ENCODE measurements at regions not wholly inside any gene's neighbourhood (a gene's known extent, or its start where the extent isn't known, plus 50 kb on each side); places are given as distances from the start of the nearest gene placed in this dataset.
"Not testable (repeated sequence)": the region's sequence is repeated elsewhere in the genome, so short reads cannot be mapped to it uniquely, and the experiment has no call there.

DNA sequence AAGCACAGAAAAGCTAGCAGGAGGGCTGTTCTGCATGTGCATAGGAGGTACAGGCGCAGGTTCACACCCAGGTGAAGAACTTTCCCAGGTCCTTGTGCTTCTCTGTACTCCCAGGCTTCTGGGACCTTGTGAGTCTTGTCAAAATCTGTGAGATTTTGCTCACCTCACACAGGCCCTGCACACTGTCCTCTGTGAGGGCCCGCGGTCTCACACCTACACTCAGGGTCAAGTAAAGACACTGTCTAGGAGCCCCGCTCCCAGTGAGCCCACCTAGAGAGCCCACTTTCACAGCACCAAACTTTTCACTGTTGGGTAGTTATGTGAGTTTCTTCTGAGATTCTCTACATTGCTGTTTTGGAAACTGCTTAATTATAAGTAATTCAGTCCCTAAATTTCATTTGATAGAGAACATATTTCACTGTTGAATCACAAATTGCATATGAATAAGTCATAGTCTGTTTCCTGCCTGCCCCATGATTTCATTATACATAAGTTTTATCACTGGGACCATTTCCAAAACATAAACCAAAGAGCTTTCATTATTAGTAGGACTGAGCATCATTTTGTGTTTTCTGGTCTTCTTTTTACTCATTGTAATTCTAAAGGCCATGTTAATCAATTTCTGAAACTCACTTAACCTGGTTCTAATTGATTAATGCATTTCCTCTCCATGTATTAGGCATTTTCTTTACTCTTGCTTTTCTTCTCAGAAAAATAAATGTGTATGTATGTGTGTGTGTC is 234.2 kb upstream of the SPOPL start:
- TF ChIP-seq, protein P1, sequence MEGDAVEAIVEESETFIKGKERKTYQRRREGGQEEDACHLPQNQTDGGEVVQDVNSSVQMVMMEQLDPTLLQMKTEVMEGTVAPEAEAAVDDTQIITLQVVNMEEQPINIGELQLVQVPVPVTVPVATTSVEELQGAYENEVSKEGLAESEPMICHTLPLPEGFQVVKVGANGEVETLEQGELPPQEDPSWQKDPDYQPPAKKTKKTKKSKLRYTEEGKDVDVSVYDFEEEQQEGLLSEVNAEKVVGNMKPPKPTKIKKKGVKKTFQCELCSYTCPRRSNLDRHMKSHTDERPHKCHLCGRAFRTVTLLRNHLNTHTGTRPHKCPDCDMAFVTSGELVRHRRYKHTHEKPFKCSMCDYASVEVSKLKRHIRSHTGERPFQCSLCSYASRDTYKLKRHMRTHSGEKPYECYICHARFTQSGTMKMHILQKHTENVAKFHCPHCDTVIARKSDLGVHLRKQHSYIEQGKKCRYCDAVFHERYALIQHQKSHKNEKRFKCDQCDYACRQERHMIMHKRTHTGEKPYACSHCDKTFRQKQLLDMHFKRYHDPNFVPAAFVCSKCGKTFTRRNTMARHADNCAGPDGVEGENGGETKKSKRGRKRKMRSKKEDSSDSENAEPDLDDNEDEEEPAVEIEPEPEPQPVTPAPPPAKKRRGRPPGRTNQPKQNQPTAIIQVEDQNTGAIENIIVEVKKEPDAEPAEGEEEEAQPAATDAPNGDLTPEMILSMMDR (conservative IDR thresholded peaks at IDR 0.05; ENCODE audit: low read depth, low read length): no peak
- DNase-seq (ENCODE audit: low read depth): peak; percentile 86
- no peak overlapping the region for H3K4me3 ChIP-seq (ENCODE audit: low read depth, low read length)

DNA sequence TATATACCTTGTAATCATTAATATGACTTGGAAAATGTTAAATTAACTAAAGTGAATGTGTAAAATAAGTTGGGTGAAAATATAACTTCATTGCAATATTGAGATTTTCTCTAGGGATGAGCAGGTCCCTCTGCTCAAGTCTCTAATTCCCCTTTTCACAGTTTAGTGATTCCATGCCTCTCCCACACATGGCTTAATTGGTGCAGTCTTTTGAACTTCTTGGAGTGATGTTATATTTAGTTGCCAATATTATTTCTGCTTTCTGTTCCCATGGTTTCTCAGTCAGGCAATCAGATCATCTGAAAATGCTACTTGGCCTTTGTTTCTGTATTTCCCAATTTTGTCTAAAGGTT is 233.7 kb upstream of the SPOPL start:
- H3K4me3 ChIP-seq (ENCODE audit: low read depth, low read length): no peak overlapping the region
- TF ChIP-seq, protein P1 (conservative IDR thresholded peaks at IDR 0.05; ENCODE audit: low read depth, low read length): no peak
- no peak for DNase-seq (ENCODE audit: low read depth)

DNA sequence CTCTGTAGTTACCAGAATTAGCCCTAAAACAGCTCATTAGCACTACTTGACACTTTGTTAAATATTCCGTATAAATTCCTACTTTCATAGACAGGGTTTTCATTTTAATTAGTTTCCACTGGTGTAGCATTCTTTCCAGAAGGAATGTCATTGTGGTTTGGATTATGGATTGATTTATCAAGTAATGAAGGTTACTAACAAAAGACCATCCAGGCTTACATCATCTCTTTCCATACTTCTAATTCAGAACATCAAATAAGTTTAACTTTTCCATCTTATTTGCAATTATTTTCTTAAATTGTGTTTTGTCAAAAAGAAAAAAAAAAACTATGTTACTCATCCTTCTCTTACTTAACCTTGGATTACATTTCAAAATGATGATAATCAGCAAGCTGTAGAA is 231.8 kb upstream of the SPOPL start:
- TF ChIP-seq, protein P1 (conservative IDR thresholded peaks at IDR 0.05; ENCODE audit: low read depth, low read length): no peak
- no peak for DNase-seq (ENCODE audit: low read depth)
- H3K4me3 ChIP-seq (ENCODE audit: low read depth, low read length): no peak overlapping the region

DNA sequence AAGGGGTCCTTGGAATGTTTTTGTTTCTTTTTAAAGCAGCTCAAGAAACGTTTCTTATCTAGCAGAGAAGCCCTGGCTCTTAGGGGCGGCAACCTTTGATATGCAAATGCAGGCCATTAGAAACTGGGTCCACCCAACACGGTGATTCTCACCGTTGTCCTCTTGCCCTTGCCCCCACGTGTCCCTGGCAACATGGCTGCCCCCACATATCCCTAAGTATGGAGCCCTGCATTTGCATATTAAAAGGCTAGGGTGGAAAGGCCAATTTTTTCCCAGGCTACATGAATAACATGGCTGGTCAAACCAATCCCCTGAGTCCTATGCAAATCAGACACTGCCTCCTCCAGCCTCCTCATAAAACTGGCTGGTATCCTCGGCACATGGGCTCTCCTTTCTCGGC is 230.1 kb upstream of the SPOPL start:
- no peak for DNase-seq (ENCODE audit: low read depth)
- H3K4me3 ChIP-seq (ENCODE audit: low read depth, low read length): no peak overlapping the region
- TF ChIP-seq, protein P1 (conservative IDR thresholded peaks at IDR 0.05; ENCODE audit: low read depth, low read length): no peak

DNA sequence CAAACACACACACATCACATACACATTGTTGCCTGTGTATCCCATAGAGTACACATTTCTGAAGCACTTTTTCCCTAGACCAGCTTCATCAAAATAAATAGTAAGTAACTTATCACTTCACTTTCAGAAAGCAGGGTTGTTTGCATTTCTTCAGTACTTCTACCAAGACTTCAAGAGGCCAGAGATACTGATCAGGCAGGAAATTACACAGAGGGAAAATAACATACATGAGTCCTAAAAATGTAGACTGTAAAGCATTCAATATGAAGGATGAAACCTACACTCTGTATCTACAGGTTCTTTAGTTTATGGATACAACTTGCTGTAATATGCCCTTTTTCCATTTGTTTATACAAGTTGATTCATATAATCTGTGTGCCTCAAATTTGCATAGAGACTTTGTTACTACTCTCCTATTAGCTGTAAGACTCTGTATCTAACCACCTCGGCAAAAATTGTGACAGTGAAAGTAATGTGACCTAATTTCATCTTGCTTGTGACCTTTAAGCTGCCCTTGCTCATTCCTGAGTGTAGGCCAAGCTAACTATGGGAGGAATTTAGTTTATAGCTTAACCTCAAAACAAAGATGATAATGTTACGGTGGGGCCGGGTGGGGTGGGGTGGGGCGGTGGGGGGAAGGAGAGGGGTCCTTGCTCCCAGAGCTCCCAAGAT is 228.9 kb upstream of the SPOPL start:
- H3K4me3 ChIP-seq (ENCODE audit: low read depth, low read length): no peak overlapping the region
- TF ChIP-seq, protein P1 (conservative IDR thresholded peaks at IDR 0.05; ENCODE audit: low read depth, low read length): no peak
- DNase-seq (ENCODE audit: low read depth): peak; percentile 60

DNA sequence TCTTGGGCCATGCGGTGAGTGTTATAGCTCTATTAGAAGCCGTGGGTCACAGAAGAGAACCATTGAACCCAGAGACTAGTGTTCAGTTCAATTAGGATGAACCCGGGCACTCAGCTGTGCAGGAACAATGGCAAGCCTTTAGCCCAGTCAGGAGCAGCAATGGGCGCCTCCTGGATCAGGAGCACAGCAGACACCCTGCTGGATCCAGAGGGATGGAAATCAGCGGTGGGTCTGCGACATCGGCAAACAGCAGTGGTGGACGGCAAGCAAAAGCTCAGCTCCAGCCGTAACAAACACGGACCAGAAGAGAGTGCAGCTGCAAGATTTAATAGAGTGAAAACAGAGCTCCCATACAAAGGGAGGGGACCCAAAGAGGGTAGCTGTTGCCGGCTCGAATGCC is 228.3 kb upstream of the SPOPL start:
- not testable (repeated sequence) for DNase-seq (ENCODE audit: low read depth); H3K4me3 ChIP-seq (ENCODE audit: low read depth, low read length)

DNA sequence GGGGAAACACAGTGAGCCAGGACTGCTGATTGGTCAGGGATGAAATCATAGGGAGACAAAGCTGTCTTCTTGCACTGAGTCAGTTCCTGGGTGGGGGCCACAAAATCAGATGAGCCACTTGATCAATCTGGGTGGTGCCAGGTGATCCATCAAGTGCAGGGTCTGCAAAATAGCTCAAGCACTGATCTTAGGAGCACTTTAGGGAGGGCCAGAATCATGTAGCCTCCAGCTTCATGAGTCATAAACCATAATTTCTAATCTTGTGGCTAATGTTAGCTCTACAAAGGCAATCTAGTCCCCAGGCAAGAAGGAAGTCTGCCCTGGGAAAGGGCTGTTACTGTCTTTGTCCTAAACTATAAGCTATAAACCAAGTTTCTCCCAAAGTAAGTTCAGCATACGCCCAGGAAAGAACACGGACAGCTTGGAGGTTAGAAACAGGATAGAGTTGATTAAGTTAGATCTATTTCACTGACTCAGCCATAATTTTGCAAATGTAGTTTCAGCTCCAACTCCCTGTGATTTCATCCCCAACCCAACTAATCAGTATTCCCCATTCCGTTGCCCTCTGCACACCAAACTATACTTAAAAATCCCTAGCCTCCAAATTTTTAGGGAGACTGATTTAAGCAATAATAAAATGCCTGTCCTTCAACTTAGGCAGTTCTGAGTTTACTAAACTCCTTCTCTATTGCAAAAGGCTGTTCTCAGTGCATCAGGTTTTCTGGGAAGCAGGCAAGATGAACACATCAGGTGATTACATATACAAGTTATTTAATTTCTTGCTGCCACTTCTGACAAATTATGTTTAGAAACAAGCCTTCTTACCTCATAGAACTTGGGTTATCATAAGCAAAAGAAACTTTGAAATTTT is 226.9 kb upstream of the SPOPL start:
- peak; percentile 38 for DNase-seq (ENCODE audit: low read depth)

More for the DNA sequence above, 226.9 kb upstream of the SPOPL start:
- no peak overlapping the region for H3K4me3 ChIP-seq (ENCODE audit: low read depth, low read length)
- TF ChIP-seq, protein P1 (conservative IDR thresholded peaks at IDR 0.05; ENCODE audit: low read depth, low read length): no peak
